ENCODE measurements at regions not wholly inside any gene's neighbourhood (a gene's known extent, or its start where the extent isn't known, plus 50 kb on each side); places are given as distances from the start of the nearest gene placed in this dataset.

DNA sequence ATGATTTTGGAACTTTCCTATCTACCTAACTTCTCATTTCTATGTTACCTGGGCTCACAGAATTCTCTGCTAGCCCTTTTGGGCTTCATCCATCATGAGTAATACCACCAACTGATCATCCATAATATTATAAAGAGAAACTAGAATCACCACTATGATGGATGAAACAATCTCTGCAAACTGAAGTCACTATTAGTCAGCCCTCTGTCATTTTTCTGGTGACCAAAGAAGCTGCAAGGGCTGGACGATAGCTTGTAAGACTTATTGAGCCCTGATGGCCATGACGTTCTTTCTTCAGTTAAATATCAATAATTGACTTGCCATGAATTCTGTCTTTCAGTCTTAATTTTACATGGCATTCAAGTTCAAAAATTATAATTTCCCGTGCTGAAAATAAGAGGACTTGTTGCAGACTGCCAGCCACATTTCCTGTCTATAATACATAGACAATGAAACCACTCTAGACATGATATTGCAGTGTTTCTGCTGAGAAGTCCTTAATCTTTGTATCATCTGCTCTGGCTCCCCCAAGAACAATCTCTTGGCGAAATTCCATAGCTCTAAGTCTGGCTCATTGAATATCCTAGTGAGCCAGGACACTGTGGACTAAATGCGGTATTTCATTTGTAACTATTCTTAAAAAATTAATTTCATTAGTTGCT lies 655.0 kb upstream of the CAMK1G start:
- ChIA-PET CTCF (no interaction called here), POLR2A (no interaction called here)
- no peak for DNase-seq (ENCODE audit: low read depth, low spot score)
- no peak for TF ChIP-seq CTCF (IDR thresholded peaks at IDR 0.05; ENCODE audit: insufficient read depth, low read length, missing control alignments)
- no peak overlapping the region for H3K4me3 ChIP-seq (ENCODE audit: low read depth, low read length)

- DNase-seq (ENCODE audit: low read depth, low spot score), result no peak
- ChIA-PET POLR2A (no interaction called here), CTCF (no interaction called here)
- TF ChIP-seq CTCF (IDR thresholded peaks at IDR 0.05; ENCODE audit: insufficient read depth, low read length, missing control alignments), result no peak
- no peak overlapping the region for H3K4me3 ChIP-seq (ENCODE audit: low read depth, low read length)
Measured at GRCh38 chr1:208929575-208929974, 653.9 kb upstream of the CAMK1G start.

- ChIA-PET CTCF (no interaction called here), POLR2A (interaction anchor here (0.6 kb wide), 1 partner anchor 160 kb away, joined by 3 read pairs; no protein-coding TSS in a partner anchor)
- DNase-seq (ENCODE audit: low read depth, low spot score), result no peak
- TF ChIP-seq CTCF (IDR thresholded peaks at IDR 0.05; ENCODE audit: insufficient read depth, low read length, missing control alignments), result no peak
- H3K4me3 ChIP-seq (ENCODE audit: low read depth, low read length), result no peak overlapping the region
Measured at GRCh38 chr1:208931936-208932335, 651.6 kb upstream of the CAMK1G start.

GRCh38 chr1:208933984-208934525 lies 649.5 kb upstream of the CAMK1G start:
- no peak for DNase-seq (ENCODE audit: low read depth, low spot score)
- ChIA-PET CTCF (no interaction called here), POLR2A (no interaction called here)
- H3K4me3 ChIP-seq (ENCODE audit: low read depth, low read length), result no peak overlapping the region
- no peak for TF ChIP-seq CTCF (IDR thresholded peaks at IDR 0.05; ENCODE audit: insufficient read depth, low read length, missing control alignments)

DNA sequence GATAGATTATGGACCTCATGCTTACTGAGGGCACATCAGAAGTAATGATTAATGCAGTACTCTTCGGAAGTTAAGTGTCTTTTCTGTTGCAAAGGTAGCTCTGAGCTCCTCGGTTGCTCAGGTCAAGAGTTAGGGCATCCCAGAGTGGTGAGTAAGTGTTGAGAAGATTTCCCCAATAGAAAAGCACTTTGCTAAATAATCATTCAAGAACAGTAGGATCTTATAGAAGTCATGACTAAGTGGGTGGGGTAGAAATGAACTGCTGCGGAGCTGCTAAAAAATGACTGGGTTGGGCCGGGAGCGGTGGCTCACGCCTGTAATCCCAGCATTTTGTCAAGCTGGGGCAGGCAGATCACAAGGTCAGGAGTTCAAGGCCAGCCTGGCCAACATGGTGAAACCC lies 648.6 kb upstream of the CAMK1G start:
- H3K4me3 ChIP-seq (ENCODE audit: low read depth, low read length), result no peak overlapping the region
- POLR2A ChIA-PET, result no interaction called here
- no peak for DNase-seq (ENCODE audit: low read depth, low spot score)
- CTCF ChIA-PET, result no interaction called here
- TF ChIP-seq CTCF (IDR thresholded peaks at IDR 0.05; ENCODE audit: insufficient read depth, low read length, missing control alignments), result no peak

- no peak for DNase-seq (ENCODE audit: low read depth, low spot score)
- no peak for TF ChIP-seq CTCF (IDR thresholded peaks at IDR 0.05; ENCODE audit: insufficient read depth, low read length, missing control alignments)
- no peak overlapping the region for H3K4me3 ChIP-seq (ENCODE audit: low read depth, low read length)
- CTCF ChIA-PET, result no interaction called here
- POLR2A ChIA-PET, result no interaction called here
Measured at GRCh38 chr1:208935517-208936187, 647.9 kb upstream of the CAMK1G start.

All from AG04449 (cell line).